Keratinocyte (primary cell): ENCODE measurements at regions not wholly inside any gene's neighbourhood (a gene's known extent, or its start where the extent isn't known, plus 50 kb on each side); places are given as distances from the start of the nearest gene placed in this dataset.

Experiments
- DNase-seq: peaks from one replicate; pipeline ENCODE4 v3.0.0-alpha.2; 2011; ENCODE audit warnings: low read depth, missing footprints, low spot score
- FAIRE-seq: peaks from 2 replicates; lab custom pipeline; 2011; peaks lifted over from hg19 to GRCh38; lab: Jason Lieb, UNC
- H2AFZ ChIP-seq: 2 replicates; pipeline ENCODE4 v1.6.0; 2012; ENCODE audit warnings: low read length, control low read depth, inconsistent platforms; ENCODE audit not compliant: control insufficient read depth
- H3K27ac ChIP-seq: 2 replicates; pipeline ENCODE4 v1.5.1; 2011; ENCODE audit warnings: low read length; ENCODE audit not compliant: control insufficient read depth, insufficient read depth
- H3K27me3 ChIP-seq: 3 replicates; pipeline ENCODE4 v1.6.0; 2011; ENCODE audit warnings: low read length; ENCODE audit not compliant: control insufficient read depth, insufficient read depth; ENCODE audit errors: extremely low read depth
- H3K36me3 ChIP-seq, 2 experiments: 2 replicates in 1 of 2; 3 replicates in 1 of 2; pipeline ENCODE4 v1.5.1; 2011; ENCODE audit warnings: low read length in 2 of 2, mild to moderate bottlenecking in 1 of 2; ENCODE audit not compliant: control insufficient read depth in 2 of 2, insufficient read depth in 2 of 2; ENCODE audit errors: extremely low read depth in 1 of 2
- H3K4me1 ChIP-seq: 3 replicates; pipeline ENCODE4 v1.5.1; 2011; ENCODE audit warnings: low read length; ENCODE audit not compliant: control insufficient read depth, insufficient read depth; ENCODE audit errors: extremely low read depth
- H3K4me2 ChIP-seq: 3 replicates; pipeline ENCODE4 v1.6.0; 2011; ENCODE audit warnings: low read depth, low read length; ENCODE audit not compliant: control insufficient read depth, insufficient read depth; ENCODE audit errors: extremely low read depth
- H3K4me3 ChIP-seq, 3 experiments: fragments of 200-600 bp in 1 of 3; sonication (generic) in 1 of 3; 2 replicates in 2 of 3; 3 replicates in 1 of 3; pipeline ENCODE4 v1.5.1; 2011 to 2016; ENCODE audit warnings: low read length in 3 of 3, mild to moderate bottlenecking in 3 of 3, control low read depth in 2 of 3, inconsistent platforms in 1 of 3, low read depth in 1 of 3, mixed read lengths in 1 of 3, mixed run types in 1 of 3, moderate library complexity in 1 of 3; ENCODE audit not compliant: control insufficient read depth in 2 of 3, insufficient read depth in 2 of 3; ENCODE audit errors: extremely low read depth in 1 of 3
- H3K79me2 ChIP-seq: 2 replicates; pipeline ENCODE4 v1.6.0; 2012; ENCODE audit warnings: low read length; ENCODE audit not compliant: control insufficient read depth, insufficient read depth
- H3K9ac ChIP-seq: 3 replicates; pipeline ENCODE4 v1.6.0; 2011; ENCODE audit warnings: low read length; ENCODE audit not compliant: control insufficient read depth, insufficient read depth; ENCODE audit errors: extremely low read depth
- H3K9me1 ChIP-seq: 3 replicates; pipeline ENCODE4 v1.6.0; 2011; ENCODE audit warnings: low read length; ENCODE audit not compliant: control insufficient read depth, insufficient read depth; ENCODE audit errors: extremely low read depth
- H3K9me3 ChIP-seq: 2 replicates; pipeline ENCODE4 v1.5.1; 2012; ENCODE audit warnings: low read depth, low read length; ENCODE audit not compliant: control insufficient read depth
- H4K20me1 ChIP-seq: 3 replicates; pipeline ENCODE4 v1.6.0; 2011; ENCODE audit warnings: low read length; ENCODE audit not compliant: control insufficient read depth, insufficient read depth; ENCODE audit errors: extremely low read depth
- CTCF ChIP-seq, 3 experiments: IDR thresholded peaks in 1 of 3; conservative IDR thresholded peaks in 1 of 3; optimal IDR thresholded peaks in 1 of 3; 2 replicates in 2 of 3; 3 replicates in 1 of 3; pipeline versions ENCODE3 to v1.5.1; 2011; ENCODE audit warnings: low read length in 3 of 3, mild to moderate bottlenecking in 3 of 3, moderate library complexity in 2 of 3, control low read depth in 1 of 3, inconsistent platforms in 1 of 3; ENCODE audit not compliant: insufficient read depth in 2 of 3; ENCODE audit errors: extremely low read depth in 1 of 3
- EZH2 ChIP-seq: IDR thresholded peaks from one replicate; pipeline ENCODE4 v1.6.1; 2012; ENCODE audit warnings: inconsistent platforms, mild to moderate bottlenecking, low read length, moderate library complexity
- dilution Hi-C: fragments of 300-500 bp; cut with MboI; formaldehyde crosslinking; loops from one replicate; pipeline ENCODE4 v1.7.0; 2020; ENCODE audit warnings: low sequenced_read_pairs; ENCODE audit not compliant: extremely low pct_ligation_motif_present

- TF ChIP-seq EZH2 = no peak
- no peak for TF ChIP-seq CTCF (optimal IDR thresholded peaks at IDR 0.05 in 1 of 3, IDR thresholded peaks at IDR 0.05 in 1 of 3, conservative IDR thresholded peaks at IDR 0.05 in 1 of 3; ENCODE audit: extremely low read depth in 1 of 3, insufficient read depth in 2 of 3, low read length in 3 of 3)
- H3K36me3 ChIP-seq = no peaks in the 10 kb centered on the region
- no peak overlapping the region for H3K4me2 ChIP-seq
- H3K79me2 ChIP-seq = no peaks in the 10 kb centered on the region
- no peak overlapping the region for H3K4me3 ChIP-seq
- H3K27ac ChIP-seq = no peak overlapping the region
- H3K27me3 ChIP-seq = peaks cover 3% of the 10 kb centered on the region
- H4K20me1 ChIP-seq = no peaks in the 10 kb centered on the region
- dilution Hi-C loops = no loop called here
- no peak for FAIRE-seq
- H3K4me1 ChIP-seq = peaks cover 3% of the 10 kb centered on the region
- no peak overlapping the region for H2AFZ ChIP-seq
- no peaks in the 10 kb centered on the region for H3K9me3 ChIP-seq
- H3K9me1 ChIP-seq = no peaks in the 10 kb centered on the region
- H3K9ac ChIP-seq = no peak overlapping the region
- no peak for DNase-seq
Measured at GRCh38 chr11:120022617-120023016, 115.3 kb downstream of the TRIM29 start.

- Histone ChIP-seq H3K4me1 (peaks cover 3% of the 10 kb centered on the region), H3K9me1 (no peaks in the 10 kb centered on the region), H3K4me2 (no peak overlapping the region), H3K9me3 (no peaks in the 10 kb centered on the region), H3K27me3 (peaks cover 3% of the 10 kb centered on the region), H3K36me3 (no peaks in the 10 kb centered on the region), H3K4me3 (no peak overlapping the region), H3K27ac (no peak overlapping the region), H3K79me2 (no peaks in the 10 kb centered on the region), H2AFZ (no peak overlapping the region), H3K9ac (no peak overlapping the region), H4K20me1 (no peaks in the 10 kb centered on the region)
- FAIRE-seq (no peak), DNase-seq (no peak)
- TF ChIP-seq CTCF (optimal IDR thresholded peaks at IDR 0.05 in 1 of 3, IDR thresholded peaks at IDR 0.05 in 1 of 3, conservative IDR thresholded peaks at IDR 0.05 in 1 of 3; ENCODE audit: extremely low read depth in 1 of 3, insufficient read depth in 2 of 3, low read length in 3 of 3) (no peak), EZH2 (no peak)
- dilution Hi-C loops = no loop called here
Measured at GRCh38 chr11:120021978-120022377, 115.9 kb downstream of the TRIM29 start.
